ENCODE measurements at regions not wholly inside any gene's neighbourhood (a gene's known extent, or its start where the extent isn't known, plus 50 kb on each side); places are given as distances from the start of the nearest gene placed in this dataset.

- no peak for DNase-seq
- no peaks in the 10 kb centered on the region for H3K9me2 ChIP-seq (replicated peaks; ENCODE audit: low read length)
- ATAC-seq: no peak
- H4K20me1 ChIP-seq (ENCODE audit: low read length): no peaks in the 10 kb centered on the region
- no peaks in the 10 kb centered on the region for H3K79me2 ChIP-seq (ENCODE audit: low read length)
- no peaks in the 10 kb centered on the region for H3F3A ChIP-seq (ENCODE audit: low read length, unreplicated experiment)
- BruUV-seq (replicated peaks): no TSS peak
- CTCF ChIA-PET: no interaction called here
- H2AFZ ChIP-seq (ENCODE audit: low read length): no peak overlapping the region
- H3K4me3 ChIP-seq (ENCODE audit: low read length): no peak overlapping the region
- intact Hi-C loops (cut with micrococcal nuclease): no loop called here
- no peak overlapping the region for H3K4me2 ChIP-seq (ENCODE audit: low read length)
- no peak for TF ChIP-seq EZH2 (IDR thresholded peaks at IDR 0.05; ENCODE audit: low read length, unreplicated experiment)
- TF ChIP-seq EZH2phosphoT487 (IDR thresholded peaks at IDR 0.05; ENCODE audit: borderline replicate concordance, low read length): no peak
- no peak for TF ChIP-seq CTCF (conservative IDR thresholded peaks at IDR 0.05; ENCODE audit: low read depth, low read length)
- no peaks in the 10 kb centered on the region for H3K9me3 ChIP-seq (ENCODE audit: low read length)
- no peak overlapping the region for H3K9ac ChIP-seq (ENCODE audit: low read length)
- POLR2A ChIA-PET (ENCODE audit: unreplicated experiment): no interaction called here
- H3K36me3 ChIP-seq (ENCODE audit: low read depth, low read length): no peaks in the 10 kb centered on the region
- H3K4me1 ChIP-seq (ENCODE audit: insufficient read depth, low read length): no peaks in the 10 kb centered on the region
- H3K27ac ChIP-seq (ENCODE audit: low read length): no peak overlapping the region
- no peaks in the 10 kb centered on the region for H3K27me3 ChIP-seq (ENCODE audit: low read length)
Observed at GRCh38 chr6:91822581-91822980, 1235.7 kb upstream of the MAP3K7 start.

- intact Hi-C loops (cut with micrococcal nuclease): no loop called here
- no peaks in the 10 kb centered on the region for H3K27me3 ChIP-seq (ENCODE audit: low read length)
Observed at GRCh38 chr6:91816335-91816734, 1229.5 kb upstream of the MAP3K7 start.

GRCh38 chr6:91813641-91814040 lies 1226.8 kb upstream of the MAP3K7 start:
- Histone ChIP-seq H3K9me2 (replicated peaks; ENCODE audit: low read length) (no peaks in the 10 kb centered on the region), H3K9ac (ENCODE audit: low read length) (no peak overlapping the region), H3K4me2 (ENCODE audit: low read length) (no peak overlapping the region), H3F3A (ENCODE audit: low read length, unreplicated experiment) (no peaks in the 10 kb centered on the region), H3K9me3 (ENCODE audit: low read length) (no peaks in the 10 kb centered on the region), H3K27me3 (ENCODE audit: low read length) (no peaks in the 10 kb centered on the region), H4K20me1 (ENCODE audit: low read length) (no peaks in the 10 kb centered on the region), H3K27ac (ENCODE audit: low read length) (no peak overlapping the region), H3K4me1 (ENCODE audit: insufficient read depth, low read length) (no peaks in the 10 kb centered on the region), H3K36me3 (ENCODE audit: low read depth, low read length) (no peaks in the 10 kb centered on the region), H2AFZ (ENCODE audit: low read length) (no peak overlapping the region), H3K79me2 (ENCODE audit: low read length) (no peaks in the 10 kb centered on the region), H3K4me3 (ENCODE audit: low read length) (no peak overlapping the region)
- no TSS peak for BruUV-seq (replicated peaks)
- ChIA-PET POLR2A (ENCODE audit: unreplicated experiment) (no interaction called here), CTCF (no interaction called here)
- DNase-seq (no peak), ATAC-seq (no peak)
- intact Hi-C loops (cut with micrococcal nuclease): no loop called here
- no peak for TF ChIP-seq CTCF (conservative IDR thresholded peaks at IDR 0.05; ENCODE audit: low read depth, low read length)
- TF ChIP-seq EZH2 (IDR thresholded peaks at IDR 0.05; ENCODE audit: low read length, unreplicated experiment): no peak
- no peak for TF ChIP-seq EZH2phosphoT487 (IDR thresholded peaks at IDR 0.05; ENCODE audit: borderline replicate concordance, low read length)

More at GRCh38 chr6:91816335-91816734, 1229.5 kb upstream of the MAP3K7 start:
- TF ChIP-seq CTCF (conservative IDR thresholded peaks at IDR 0.05; ENCODE audit: low read depth, low read length) (no peak), EZH2 (IDR thresholded peaks at IDR 0.05; ENCODE audit: low read length, unreplicated experiment) (no peak), EZH2phosphoT487 (IDR thresholded peaks at IDR 0.05; ENCODE audit: borderline replicate concordance, low read length) (no peak)
- Histone ChIP-seq H3K36me3 (ENCODE audit: low read depth, low read length) (no peaks in the 10 kb centered on the region), H3K27ac (ENCODE audit: low read length) (no peak overlapping the region), H3K4me1 (ENCODE audit: insufficient read depth, low read length) (no peaks in the 10 kb centered on the region), H3K9me2 (replicated peaks; ENCODE audit: low read length) (no peaks in the 10 kb centered on the region), H3K79me2 (ENCODE audit: low read length) (no peaks in the 10 kb centered on the region), H3K4me3 (ENCODE audit: low read length) (no peak overlapping the region), H3K4me2 (ENCODE audit: low read length) (no peak overlapping the region), H3K9me3 (ENCODE audit: low read length) (no peaks in the 10 kb centered on the region), H3K9ac (ENCODE audit: low read length) (no peak overlapping the region), H3F3A (ENCODE audit: low read length, unreplicated experiment) (no peaks in the 10 kb centered on the region), H4K20me1 (ENCODE audit: low read length) (no peaks in the 10 kb centered on the region), H2AFZ (ENCODE audit: low read length) (no peak overlapping the region)
- ATAC-seq (no peak), DNase-seq (no peak)
- ChIA-PET POLR2A (ENCODE audit: unreplicated experiment) (no interaction called here), CTCF (no interaction called here)
- no TSS peak for BruUV-seq (replicated peaks)

All from PC-3 (cell line).